Neural progenitor cell (in vitro differentiated cells): ENCODE measurements at regions not wholly inside any gene's neighbourhood (a gene's known extent, or its start where the extent isn't known, plus 50 kb on each side); places are given as distances from the start of the nearest gene placed in this dataset.

Experiments used
- EZH2 ChIP-seq: fragments of 200-600 bp; sonication (generic); IDR thresholded peaks from 2 replicates; pipeline ENCODE4 v1.6.1; 2017; ENCODE audit warnings: antibody characterized with exemption, mild to moderate bottlenecking, moderate library complexity
- EZH2phosphoT487 ChIP-seq: fragments of 200-600 bp; sonication (generic); IDR thresholded peaks from 2 replicates; pipeline ENCODE4 v1.6.1; 2017; ENCODE audit warnings: antibody characterized with exemption
- TF ChIP-seq, protein P1 (sequence below): fragments of 200-600 bp; sonication (generic); IDR thresholded peaks from 2 replicates; pipeline ENCODE4 v1.5.1; 2017; ENCODE audit warnings: antibody characterized with exemption, mild to moderate bottlenecking

DNA sequence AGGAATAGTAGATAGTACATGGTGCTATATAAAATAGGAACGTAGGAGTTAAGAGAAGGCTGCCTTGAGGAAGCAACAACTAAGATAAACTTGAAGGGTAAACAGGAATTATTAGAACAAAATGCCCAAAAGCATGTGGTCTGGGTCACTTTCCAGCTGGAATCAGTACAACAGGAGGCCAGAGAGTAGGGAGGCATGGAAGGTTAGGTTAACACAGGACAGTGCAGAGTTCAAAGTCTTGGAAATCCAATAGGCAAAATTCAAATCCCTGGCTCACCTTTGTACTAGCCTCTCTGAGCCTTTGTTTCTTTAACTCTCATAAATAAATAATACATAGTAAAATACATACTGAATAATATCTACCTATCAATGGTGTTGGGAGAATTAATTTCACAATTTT is 69.0 kb upstream of the NEK7 start:
- TF ChIP-seq, protein P1, sequence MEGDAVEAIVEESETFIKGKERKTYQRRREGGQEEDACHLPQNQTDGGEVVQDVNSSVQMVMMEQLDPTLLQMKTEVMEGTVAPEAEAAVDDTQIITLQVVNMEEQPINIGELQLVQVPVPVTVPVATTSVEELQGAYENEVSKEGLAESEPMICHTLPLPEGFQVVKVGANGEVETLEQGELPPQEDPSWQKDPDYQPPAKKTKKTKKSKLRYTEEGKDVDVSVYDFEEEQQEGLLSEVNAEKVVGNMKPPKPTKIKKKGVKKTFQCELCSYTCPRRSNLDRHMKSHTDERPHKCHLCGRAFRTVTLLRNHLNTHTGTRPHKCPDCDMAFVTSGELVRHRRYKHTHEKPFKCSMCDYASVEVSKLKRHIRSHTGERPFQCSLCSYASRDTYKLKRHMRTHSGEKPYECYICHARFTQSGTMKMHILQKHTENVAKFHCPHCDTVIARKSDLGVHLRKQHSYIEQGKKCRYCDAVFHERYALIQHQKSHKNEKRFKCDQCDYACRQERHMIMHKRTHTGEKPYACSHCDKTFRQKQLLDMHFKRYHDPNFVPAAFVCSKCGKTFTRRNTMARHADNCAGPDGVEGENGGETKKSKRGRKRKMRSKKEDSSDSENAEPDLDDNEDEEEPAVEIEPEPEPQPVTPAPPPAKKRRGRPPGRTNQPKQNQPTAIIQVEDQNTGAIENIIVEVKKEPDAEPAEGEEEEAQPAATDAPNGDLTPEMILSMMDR = no peak
- no peak for TF ChIP-seq EZH2
- no peak for TF ChIP-seq EZH2phosphoT487
